GM18909 (cell line): ENCODE measurements at regions not wholly inside any gene's neighbourhood (a gene's known extent, or its start where the extent isn't known, plus 50 kb on each side); places are given as distances from the start of the nearest gene placed in this dataset.
"Not testable (repeated sequence)": the region's sequence is repeated elsewhere in the genome, so short reads cannot be mapped to it uniquely, and the experiment has no call there.

Experiments
- ATAC-seq: cut with Tn5 transposase; IDR thresholded peaks from one replicate; pipeline ENCODE4 v1.9.1; 2021; ENCODE audit warnings: mild to moderate bottlenecking; ENCODE audit not compliant: unreplicated experiment, poor library complexity

DNA sequence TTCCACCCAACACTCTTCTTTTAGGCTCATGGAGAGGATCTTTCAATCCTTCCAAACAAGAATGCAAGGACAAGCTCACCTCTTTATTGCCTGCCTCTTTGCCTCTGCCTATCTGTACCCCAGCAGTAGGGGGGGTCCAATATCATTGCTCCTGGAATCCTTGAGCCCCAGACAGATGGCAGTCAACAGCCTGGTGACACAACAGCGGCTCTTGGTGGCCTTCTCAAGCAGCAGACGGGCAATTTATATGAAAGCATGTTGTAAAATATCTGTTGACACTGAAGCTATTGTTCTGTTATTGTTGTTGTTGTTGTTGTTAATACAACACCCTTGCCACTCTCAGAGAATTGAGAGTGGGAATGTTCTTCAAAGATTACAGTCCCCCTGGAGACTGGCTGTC is 480.0 kb upstream of the CADM1 start:
- ATAC-seq: no peak

DNA sequence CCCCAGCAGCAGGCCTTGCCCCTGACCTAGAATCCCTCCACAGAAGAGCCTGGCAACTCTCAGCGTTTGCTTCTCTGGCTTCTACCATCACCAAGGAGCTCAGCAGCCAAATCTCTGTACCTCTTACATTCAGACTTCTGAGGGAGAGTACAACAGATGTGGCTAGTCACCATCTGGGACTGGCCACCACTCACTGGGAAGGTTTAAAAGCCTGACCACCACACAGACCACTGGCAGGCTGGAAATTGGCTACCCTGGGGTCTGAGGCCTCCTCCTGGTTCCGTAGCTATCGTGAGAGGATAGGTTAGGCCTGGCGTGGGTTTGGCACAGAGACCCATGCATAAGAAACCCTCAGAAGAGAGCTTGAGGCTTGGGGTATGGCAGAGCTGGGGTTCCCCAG is 478.5 kb upstream of the CADM1 start:
- no peak for ATAC-seq

DNA sequence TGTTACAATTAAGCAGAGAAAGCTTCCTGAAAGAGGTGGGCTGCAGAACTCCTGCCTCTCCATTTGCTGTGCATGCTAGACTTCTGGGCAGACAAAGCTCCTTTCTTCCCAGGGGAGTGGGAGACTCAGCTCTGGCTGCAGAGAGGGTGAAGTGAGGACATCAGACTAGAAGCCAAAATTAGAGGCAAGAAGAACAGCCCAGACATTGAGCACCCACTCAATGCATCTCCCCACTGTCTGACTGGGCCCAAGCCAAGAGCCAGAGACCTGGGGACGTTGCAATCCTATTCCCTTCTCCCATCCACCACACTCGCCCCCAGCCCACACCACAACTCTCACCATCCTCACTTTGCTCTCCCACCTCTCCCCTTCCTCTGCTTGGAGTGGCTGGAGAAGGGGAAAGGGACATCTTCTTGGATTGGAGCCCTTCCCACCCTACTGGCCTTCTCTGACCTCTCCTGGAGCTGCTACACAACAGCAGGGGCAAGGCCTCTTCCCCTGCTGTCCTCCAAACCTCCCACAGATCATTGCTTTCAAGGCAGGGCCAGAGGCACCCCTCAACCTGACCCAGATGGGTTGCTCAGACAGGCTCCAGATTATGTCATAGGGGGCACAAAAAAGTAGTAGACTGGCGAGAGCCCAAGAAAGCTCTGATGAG is 477.7 kb upstream of the CADM1 start:
- no peak for ATAC-seq

DNA sequence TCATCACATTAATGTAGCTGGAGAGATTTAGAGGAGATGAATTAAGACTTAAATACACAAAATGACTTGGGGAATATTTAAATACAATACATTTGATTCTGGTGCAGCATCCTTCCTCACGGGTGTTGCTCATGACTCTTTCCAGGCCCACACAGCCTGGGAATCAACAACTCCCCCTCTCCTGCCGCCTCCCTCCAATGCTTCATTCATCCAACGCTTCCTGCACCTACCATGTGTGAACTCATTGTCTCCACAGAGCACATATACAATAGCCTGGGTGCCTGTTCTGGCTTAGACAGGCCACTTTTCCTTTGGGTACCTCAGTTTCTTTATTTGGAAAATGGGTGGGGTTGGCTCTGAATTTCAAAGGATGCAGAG is 476.9 kb upstream of the CADM1 start:
- ATAC-seq: no peak

DNA sequence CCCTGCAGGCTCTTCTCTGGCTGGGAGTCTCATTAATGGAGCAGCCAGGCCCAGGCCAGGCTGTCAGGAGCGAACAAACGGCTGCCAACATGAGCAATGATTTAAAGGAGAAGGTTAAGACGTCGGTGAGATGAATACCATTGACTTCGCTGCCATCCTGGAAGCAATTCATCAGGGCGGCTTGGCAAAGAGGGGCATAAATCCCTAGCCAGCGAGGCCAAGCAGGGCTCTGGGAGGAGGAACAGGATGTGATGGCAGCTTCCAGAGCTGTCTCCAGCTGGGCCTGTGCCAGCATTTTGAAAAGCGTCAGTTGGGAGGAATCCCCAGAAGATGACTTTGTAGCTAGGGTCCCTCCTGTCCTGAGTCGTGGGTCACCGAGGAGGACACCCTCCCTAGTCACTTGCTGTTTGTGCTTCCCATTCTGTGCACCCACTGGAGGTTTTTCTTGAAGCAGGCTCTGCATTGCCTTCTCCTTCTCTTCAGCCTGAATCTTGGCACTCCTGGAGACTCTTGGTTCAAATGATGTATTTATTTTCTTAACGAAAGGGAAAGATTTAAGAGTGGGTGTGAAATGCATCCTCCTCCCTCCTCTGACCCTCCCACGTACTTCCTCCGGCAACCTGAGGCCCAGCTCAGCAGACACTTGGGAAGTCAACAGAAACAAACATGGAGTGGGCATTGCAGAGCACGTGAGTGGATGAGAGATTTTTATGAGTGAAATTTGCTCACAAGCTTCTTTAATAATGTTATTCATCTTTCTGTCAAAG is 476.3 kb upstream of the CADM1 start:
- ATAC-seq: no peak

DNA sequence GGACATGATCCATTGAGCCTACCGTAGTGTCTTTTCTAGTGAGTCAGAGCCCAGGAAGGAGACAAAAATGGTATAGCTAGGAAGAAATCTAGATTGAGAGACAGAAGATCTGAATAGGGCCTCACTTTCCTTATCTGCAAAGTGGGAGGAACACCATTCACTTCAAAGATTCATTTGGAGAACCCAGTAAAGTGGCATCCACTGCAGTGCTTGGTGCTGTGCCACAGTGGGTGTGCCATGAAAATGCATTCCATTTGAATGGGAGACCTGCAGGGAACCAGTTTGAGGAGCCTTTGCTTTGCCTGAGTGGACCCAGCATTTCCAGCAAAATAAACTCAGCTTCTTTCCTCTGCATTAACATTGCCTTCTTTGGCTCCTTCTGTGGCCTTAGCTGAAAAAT is 470.5 kb upstream of the CADM1 start:
- ATAC-seq: no peak

DNA sequence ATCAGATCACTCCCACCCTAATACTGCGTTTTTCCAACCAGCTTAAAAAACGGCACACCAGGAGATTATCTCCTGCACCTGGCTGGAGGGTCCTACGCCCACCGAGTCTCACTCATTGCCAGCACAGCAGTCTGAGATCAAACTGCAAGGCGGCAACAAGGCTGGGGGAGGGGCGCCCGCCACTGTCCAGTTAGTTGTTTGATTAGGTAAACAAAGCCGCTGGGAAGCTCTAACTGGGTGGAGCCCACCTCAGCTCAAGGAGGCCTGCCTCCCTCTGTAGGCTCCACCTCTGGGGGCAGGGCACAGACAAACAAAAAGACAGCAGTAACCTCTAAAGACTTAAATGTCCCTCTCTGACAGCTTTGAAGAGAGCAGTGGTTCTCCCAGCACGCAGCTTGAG is 463.0 kb upstream of the CADM1 start:
- not testable (repeated sequence) for ATAC-seq

DNA sequence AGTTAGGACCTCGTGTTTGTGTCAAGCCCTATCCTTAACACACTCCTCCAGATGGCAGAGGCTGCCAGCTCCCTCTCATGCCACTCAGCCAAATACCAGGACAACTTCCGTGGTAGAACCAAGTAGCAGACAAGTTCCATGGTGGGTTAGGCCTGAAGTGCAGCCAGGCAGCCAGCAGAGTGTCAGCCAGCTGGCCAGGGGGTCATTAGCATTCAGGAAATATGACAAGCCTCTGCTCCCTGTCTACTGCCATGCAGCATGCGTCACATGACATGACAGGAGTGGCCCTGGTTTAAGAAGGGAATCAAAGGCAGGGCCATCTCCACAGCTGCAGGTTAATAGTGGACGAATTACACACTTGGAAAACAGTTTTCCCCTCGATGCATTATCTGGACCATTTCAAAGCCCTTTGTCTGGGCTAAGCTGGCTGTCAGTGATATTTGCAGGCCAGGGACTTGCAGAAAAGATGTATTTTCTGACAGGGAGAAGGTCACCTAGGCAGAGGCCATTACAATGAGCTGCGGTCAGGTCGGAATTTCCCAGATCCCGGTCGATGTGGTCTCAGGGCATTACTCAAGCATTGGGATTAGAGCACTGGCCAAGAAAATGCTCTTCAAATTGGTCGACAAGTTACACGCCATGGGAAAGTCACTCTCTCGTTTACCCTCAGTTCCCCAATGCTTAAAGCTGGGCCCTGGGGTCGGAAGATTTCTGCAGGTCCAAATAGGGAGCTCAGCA is 461.7 kb upstream of the CADM1 start:
- no peak for ATAC-seq

DNA sequence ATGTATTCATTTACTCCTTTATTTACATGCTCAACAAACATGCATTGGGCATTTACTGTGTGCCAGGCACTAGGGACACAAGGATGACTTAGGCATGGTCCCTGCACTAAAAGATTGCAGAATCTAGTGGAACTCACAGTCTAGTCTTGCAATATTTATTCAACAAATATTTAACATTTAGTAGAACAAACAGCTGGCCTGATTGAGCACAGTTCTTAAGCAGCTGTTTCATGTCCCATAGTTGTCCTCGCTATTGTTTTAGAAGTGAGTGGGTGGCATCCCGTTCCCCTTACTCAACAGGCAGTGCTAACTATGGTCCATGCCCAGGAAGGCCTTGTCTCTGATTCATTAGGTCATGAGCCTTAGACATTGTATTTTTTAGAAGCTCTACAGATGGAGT is 459.9 kb upstream of the CADM1 start:
- no peak for ATAC-seq

DNA sequence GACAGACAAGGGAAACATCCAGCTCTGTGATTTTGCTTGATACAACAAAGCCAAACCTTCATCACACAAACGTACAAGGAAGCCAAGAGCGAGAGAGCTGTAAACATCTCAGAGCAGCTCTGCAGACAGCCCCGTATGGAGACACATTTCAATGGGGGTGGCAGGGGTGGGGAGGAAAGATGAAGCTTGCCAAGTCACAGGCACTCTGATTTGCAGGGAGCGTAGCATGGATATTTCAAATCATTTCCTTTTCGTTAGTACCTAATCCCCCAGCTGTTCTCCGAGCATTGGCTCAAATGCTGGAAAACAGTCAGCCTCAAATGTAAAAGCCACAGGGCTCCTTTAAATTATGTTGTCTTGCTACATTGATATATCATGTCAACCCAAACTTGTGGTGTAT is 458.9 kb upstream of the CADM1 start:
- ATAC-seq: no peak

DNA sequence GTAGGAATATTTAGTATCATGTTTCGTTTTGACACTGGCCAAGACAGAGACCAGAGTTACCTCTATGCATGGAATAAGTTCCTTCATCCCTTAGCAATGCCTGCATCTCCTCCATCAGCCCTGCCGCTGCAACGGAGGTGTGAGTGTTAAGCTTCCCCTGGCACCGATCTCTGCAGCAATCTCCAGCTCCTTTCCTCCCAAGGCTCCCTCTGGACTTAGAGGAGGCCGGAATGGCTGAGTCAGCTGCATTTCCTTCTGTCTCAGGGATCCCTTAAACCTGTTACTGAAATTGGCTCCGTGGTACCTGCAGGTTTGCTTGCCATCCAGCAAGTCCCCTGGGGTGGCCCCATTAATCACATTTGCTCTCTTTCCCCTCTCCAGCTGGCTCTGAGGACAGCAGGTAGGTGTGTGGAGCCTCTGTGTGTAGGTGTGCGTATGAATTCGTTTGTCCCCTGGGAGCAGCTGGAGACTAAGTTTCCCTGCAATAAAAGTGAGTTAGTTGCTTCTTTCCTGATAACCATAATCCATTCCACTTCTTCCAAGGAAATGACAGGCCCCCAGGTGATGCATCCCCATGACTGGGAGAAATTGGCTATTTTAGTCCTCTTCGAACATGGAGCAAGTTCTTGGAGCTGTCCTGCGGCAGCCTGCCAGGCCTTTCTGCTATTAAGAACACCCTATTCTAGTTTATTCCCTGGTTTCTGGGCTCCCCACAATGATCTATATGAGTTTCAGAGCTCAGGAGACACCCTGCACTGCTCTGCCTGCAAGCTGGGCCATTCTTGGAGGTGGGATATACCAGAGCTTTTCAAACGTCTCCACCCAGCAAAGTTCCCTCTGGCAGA is 457.2 kb upstream of the CADM1 start:
- no peak for ATAC-seq

DNA sequence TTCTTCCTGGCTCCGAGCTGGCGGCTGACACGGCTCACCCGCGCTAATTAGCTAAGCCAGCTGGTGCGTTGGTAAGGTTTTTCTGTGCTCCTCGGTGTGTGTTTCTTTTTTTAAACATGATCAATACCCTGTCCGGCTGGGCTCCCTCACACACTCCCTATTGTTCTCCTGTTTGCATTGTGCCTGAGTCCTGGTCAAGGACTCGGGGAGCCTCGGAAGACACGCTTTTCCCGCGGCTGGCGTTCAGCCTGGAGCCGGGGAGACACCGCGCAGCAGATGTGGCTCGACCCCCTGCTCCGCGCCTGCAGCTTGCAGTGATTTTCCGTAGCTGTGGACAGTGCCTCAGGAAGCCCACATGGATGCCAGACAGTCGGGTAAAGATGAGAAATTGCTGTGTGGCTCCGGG is 454.9 kb upstream of the CADM1 start:
- no peak for ATAC-seq

DNA sequence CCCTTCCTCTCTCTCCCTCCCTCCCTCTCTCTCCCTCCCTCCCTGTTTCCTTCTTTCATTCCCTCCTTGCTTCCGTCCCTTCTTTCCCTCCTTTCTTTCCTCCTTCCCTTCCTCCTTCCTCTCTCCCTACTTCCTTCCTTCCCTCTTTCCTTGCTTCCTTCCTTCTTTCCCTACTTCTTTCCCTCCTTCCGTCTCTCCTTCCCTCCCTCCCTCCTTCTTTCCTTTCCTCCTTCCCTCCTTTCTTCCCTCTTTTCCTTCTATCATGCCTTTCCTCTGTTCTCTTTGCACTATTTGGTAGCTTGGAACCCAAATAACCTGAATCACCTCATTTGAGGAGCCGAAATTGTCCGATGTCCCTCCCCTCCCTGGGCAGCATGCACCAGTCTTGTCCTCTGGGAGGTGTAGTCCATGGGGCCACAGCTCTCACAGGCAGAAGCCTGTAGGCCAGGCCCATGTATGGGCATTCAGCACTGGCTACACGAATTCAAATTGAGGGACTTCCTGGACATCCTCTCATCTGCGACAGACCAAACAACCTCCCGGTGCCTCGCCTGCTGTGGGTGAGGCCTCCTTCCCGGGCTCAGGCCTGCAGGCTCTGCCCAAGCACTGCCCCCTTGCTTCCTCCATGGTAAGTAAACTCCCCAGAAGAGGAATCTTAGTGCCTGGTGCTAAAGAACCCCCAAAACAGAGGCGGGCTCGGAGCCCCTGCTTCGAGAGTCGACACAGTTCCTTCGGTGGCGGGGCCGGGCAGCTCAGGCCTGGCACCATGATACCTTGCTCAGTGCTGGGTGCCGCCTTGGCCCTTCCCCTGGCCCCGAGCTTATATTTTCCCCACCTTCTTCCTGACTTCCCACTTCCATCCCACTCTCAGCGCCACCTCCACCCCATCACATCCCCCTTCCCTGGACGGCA is 454.1 kb upstream of the CADM1 start:
- no peak for ATAC-seq

DNA sequence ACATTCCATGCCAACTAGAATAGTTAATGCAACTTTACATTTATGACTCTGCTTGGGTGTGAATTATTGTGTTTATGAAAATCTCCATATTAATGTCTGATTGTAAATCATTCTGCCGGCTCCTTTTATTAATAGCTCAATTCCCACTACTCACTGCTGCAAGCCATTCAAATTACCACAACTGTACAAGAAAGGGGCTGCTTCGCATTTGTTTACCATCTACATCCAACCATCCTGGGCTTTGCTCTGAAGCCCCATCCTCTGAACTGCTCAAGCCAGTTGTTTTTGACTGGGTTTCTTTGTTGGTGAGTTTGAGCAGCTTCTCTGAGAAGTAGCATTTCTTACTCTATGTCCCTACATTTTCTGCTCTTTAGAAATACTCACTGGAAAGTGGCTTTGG is 451.6 kb upstream of the CADM1 start:
- ATAC-seq: no peak

DNA sequence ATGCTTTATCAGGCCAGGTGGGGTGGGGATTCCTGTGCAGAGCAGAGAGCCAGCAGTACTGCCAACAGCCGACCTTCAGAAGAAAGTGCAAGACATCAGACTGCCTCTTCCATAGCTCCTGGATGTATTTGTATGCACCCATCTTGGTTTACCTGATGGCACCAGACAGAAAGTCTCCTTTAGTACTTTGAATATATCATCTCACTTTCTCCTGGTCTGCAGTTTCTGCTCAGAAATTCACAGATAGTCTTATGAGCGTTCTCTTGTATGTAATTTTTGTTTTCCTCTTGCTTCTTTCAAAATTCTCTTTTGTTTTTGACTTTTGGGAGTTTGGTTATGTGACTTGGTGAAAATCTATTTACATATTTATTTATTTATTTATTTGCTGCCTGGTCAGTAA is 446.4 kb upstream of the CADM1 start:
- no peak for ATAC-seq

DNA sequence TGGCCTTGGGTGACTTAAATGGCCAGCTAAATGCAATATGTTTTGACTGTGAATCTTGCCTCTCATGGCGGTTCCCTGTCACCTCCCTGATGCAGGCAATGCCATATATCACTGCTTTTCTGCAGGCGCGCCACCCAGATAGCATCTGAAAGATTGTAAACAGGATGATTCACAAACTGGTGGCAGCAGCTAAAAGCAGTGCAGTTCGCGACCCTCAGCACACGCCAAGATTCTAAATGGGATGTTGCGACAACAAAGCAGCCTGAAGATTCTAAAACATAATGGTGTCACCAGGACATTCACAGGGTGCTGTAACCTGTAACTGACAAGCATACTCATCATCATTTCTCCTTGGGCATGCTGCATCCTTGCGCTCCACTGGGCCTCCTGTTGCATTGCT is 440.4 kb upstream of the CADM1 start:
- no peak for ATAC-seq

DNA sequence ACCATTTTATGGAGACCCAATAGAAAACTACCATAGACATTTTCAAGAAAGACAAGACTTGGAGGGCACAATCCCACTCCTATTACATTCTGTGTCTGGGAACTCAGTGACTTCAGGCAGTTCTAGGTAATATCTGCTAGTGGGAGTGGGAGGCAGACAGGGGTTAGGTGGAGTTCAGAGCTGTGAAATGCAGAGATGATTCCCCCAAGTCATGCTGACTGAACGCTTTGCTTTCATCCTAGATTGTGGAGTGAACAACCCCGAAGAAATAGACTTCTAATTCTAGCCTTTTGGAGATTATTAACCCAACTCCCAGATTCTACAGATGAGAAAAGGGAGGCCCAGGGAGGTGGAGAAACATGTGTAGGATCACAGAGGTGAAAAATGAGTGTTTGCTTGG is 437.8 kb upstream of the CADM1 start:
- ATAC-seq: no peak

DNA sequence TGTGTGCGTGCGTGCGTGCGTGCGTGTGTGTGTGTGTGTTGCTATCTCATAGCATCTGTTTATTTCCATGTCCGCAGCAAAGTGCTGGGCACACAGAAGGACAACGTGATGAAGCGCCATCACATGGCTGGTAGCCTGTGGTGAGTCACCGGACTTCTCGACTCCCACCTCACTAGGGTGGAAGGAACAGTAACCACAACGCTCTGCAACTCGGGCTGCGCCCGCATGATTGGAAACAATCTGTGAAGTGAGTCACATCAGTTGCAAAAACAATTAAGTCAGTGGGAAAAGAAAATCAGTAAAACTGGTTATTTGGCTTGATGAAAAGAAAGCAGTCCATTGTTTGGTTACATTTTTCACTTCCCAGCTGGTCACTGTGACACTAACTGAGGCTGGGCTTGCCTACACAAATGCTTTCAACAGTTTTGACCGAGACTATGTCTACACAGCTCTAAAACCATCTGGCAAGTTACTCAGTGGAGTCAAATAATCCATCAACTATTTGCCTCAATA is 437.3 kb upstream of the CADM1 start:
- ATAC-seq: no peak

DNA sequence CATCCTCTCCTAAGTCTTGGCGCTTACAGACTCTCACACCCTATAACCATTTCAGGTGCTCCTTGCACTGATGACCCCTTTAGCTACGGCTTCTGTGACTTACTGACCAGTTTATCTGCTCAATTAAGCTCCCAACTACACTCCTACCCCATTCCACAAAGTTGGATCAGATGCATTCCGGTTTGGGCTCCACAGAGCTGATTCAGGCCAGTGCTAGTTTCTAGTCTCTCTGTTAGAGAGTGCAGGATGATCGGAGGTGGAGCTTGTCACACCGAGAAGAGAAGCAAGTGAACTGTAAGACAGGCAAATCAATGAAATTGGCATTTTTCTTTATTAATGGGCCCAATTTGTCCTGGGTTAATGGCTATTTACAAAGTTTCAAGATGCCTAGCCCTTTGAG is 436.8 kb upstream of the CADM1 start:
- ATAC-seq: no peak
